RCC 7860 (cell line): ENCODE measurements at regions not wholly inside any gene's neighbourhood (a gene's known extent, or its start where the extent isn't known, plus 50 kb on each side); places are given as distances from the start of the nearest gene placed in this dataset.

Experiments used
- DNase-seq: peaks from one replicate; pipeline ENCODE4 v3.0.0-alpha.2; 2015; ENCODE audit warnings: low spot score
- FAIRE-seq: peaks from 2 replicates; lab custom pipeline; 2012; peaks lifted over from hg19 to GRCh38; lab: Jason Lieb, UNC

DNA sequence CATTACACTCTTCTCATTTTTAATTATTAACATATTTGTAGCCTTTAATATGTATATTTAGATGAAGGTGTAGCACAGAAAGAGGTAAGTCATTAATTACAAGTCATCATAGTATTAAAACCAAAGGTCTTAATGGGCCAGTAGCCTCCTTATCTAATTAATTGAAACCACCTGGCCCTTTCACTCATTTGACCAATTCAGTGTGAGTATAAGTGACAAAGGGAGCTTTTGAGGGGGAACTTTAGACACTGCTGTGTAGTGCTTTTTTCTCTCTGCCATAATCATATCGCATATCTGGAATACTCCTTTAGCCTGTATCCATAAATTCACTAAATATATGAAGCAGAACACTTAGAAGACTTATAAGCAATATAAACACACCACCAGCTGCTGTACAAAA, 562.9 kb upstream of the POT1 start:
- DNase-seq = no peak
- FAIRE-seq = no peak

DNA sequence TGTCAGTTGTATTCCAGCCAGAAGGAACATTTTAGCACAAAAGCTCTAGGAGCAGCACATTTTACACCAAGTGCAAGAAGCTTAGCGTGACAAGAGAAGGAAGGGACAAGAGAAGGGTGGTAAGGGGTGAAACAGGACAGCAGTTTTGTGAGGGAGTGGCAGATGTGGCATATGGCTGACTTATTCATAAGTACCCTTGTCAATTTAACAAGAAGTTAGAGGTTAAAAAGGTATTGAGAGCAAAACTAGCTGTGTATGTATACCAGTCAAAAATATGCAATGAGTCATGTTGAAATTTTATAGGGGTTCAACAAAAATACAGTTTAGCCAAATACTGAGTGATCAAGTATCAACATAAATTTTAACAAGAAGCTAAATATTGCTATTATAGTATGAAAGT, 561.5 kb upstream of the POT1 start:
- FAIRE-seq (no peak), DNase-seq (no peak)

DNA sequence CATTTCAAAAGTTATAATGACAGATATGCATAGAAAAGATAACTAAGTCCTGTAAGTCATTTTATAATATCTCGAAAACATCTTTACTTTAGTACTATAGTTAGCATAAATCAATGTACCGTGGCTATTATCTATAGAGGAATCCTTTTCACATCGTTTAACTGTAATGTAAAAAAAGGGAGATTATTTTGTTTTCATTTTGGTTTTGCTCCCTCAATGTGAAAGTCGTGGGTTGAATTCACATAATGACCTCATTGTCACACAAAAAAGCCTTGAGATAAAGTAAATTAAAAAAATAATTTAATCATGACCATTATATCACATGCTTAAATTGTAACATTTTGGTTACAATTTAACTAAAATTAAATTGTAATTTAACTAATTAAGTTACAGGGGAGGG, 560.5 kb upstream of the POT1 start:
- DNase-seq (no peak), FAIRE-seq (no peak)

DNA sequence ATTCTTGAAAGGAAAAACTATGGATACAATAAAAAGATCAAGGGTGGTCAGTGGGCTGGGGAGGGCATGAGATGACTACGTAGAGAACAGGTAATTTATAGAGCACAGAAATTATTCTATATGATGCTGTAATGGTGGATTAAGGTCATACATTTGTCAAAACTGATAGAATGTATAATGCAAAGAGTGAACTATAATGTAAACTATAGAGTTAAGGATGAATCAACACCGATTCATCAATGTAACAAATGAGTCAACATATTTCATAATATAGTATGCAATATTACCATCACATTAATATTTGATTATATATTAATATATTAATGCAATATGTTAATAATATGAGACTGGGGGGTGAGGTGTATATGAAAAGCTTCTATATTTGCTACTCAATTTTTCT, 555.6 kb upstream of the POT1 start:
- DNase-seq = no peak
- FAIRE-seq = peak; percentile 33

DNA sequence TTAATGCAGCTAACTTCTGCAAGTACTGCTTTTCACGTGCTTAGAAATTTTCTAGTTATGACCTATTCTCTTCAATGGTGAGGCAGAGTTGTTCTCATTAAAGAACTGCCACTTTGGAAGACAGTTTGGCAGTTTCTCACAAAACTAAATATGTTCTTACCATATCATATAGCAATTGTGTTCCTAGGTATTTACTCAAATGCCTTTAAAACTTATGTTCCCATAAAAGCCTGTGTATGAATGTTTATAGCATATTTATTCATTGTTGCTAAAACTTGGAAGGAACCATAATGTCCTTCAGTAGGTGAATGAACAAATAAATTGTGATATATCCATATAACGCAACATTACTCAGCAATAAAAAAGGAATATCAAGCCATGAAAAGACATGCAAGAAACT, 555.1 kb upstream of the POT1 start:
- FAIRE-seq (no peak), DNase-seq (no peak)

- FAIRE-seq = no peak
- DNase-seq = no peak
Measured at GRCh38 chr7:125481323-125481722, 551.7 kb upstream of the POT1 start.

- no peak for DNase-seq
- FAIRE-seq = no peak
Measured at GRCh38 chr7:125480762-125481161, 551.1 kb upstream of the POT1 start.

- FAIRE-seq (no peak), DNase-seq (no peak)
Measured at GRCh38 chr7:125468855-125469174, 539.2 kb upstream of the POT1 start.

GRCh38 chr7:125467996-125468854, 538.6 kb upstream of the POT1 start:
- FAIRE-seq (no peak), DNase-seq (no peak)

DNA sequence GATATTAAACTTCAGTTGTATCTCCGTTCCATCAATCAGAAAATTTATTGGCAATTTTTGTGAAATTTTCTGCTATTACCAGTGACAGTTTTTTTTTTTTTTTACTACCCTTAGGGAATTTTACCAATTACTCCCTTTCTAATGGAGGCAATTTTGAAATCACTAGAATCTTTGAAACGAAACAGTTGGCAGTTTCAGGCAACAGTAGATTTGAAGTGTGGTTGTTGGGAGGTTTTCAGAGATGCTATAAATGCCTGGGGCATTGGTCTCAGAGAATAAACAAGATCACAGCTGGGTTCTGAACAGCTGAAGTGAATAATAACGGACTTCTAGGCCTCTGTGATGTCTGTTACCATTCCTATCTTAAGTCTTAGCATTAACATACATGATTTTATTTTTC, 535.9 kb upstream of the POT1 start:
- FAIRE-seq (no peak), DNase-seq (no peak)

GRCh38 chr7:125462615-125463014, 533.0 kb upstream of the POT1 start:
- no peak for FAIRE-seq
- DNase-seq = no peak

DNA sequence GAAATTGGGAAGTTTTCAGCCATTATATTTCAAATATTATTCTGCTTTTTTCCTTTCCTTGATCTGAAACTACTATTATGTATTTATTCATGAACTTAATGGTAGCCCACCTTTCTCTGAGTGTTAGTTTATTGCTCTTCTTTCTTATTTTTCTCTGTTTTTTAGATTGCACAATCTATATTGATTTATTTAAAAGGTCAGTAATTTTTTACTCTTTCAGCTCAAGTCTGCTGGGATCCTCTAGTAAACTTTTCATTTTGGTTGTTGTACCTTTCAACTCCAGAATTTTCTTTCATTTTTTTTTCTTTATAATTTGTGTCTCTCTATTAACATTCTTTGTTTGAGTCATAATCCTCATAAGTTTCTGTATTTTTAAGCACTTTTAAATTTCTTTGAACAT, 529.4 kb upstream of the POT1 start:
- FAIRE-seq (no peak), DNase-seq (no peak)

GRCh38 chr7:125450749-125451148, 521.1 kb upstream of the POT1 start:
- no peak for DNase-seq
- no peak for FAIRE-seq

- no peak for DNase-seq
- no peak for FAIRE-seq
Measured at GRCh38 chr7:125445836-125446235, 516.2 kb upstream of the POT1 start.

DNA sequence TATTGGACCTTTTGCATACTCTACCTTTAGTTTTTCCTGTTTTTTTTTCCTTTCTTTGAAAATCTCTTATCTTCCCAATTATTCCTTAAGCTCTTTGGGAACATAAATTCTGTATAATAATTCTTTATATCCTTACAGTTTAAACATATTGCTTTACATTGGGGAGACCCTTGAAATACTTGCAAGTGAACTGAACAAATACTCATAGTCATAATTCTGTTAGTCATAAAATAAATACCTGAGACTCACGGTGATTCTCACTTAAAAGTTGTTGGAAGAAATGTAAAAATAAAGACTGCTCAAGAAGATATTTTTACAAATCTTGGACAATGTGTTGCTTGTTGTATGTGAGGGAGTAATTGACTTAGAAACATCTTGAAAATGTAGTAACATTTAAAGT, 515.2 kb upstream of the POT1 start:
- no peak for DNase-seq
- FAIRE-seq = no peak

- FAIRE-seq = peak; percentile 85
- DNase-seq = peak; percentile 33
Measured at GRCh38 chr7:125436220-125436619, 506.6 kb upstream of the POT1 start.

DNA sequence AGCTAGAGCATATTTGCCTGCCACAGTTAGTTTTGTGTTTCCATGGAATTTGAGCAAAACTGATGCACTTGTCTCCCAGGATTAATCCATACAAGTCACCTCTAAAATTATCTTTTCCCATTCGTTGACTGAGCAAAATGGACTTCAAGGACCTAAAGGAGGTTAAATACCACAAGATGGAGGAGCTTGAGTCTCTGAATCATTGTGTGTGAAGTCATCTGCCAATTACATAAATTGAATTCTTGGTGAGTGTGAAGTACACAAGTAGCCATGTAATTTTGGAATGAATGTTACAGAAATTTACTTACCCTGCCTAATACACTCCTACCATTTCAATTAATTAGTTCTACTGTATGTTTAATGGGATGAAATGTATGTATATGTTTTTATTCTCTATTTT, 501.7 kb upstream of the POT1 start:
- FAIRE-seq (no peak), DNase-seq (no peak)

DNA sequence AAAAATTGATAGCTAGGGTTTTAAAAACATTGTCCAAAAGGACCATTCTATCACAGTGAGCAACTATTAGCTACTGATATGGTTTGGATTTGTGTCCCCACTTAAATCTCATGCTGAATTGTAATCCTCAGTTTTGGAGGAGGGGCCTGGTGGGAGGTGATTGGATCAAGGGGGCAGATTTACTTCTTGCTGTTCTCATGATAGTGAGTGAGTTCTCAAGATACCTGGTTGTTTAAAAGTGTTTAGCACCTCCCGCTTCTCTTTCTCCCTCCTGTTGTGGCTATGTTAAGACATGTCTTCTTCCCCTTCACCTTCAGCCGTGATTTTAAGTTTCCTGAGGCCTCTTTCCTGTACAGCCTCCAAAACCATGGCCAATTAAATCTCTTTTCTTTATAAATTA, 500.4 kb upstream of the POT1 start:
- DNase-seq = no peak
- FAIRE-seq = no peak

GRCh38 chr7:125427676-125428075, 498.1 kb upstream of the POT1 start:
- FAIRE-seq (no peak), DNase-seq (no peak)

- no peak for FAIRE-seq
Measured at GRCh38 chr7:125425506-125425905, 495.9 kb upstream of the POT1 start.

GRCh38 chr7:125424721-125425120, 495.1 kb upstream of the POT1 start:
- FAIRE-seq = no peak
- no peak for DNase-seq

More at GRCh38 chr7:125425506-125425905, 495.9 kb upstream of the POT1 start:
- DNase-seq = no peak

- DNase-seq (peak; percentile 30), FAIRE-seq (peak; percentile 34)
Measured at GRCh38 chr7:125423458-125424155, 494.0 kb upstream of the POT1 start.
